Osteoblast (primary cell): ENCODE measurements at regions not wholly inside any gene's neighbourhood (a gene's known extent, or its start where the extent isn't known, plus 50 kb on each side); places are given as distances from the start of the nearest gene placed in this dataset.

Source experiments
- DNase-seq: peaks from one replicate; pipeline ENCODE4 v3.0.0; 2011; ENCODE audit warnings: low spot score, mixed read lengths; ENCODE audit not compliant: insufficient read length; ENCODE audit errors: missing footprints
- H2AFZ ChIP-seq: 2 replicates; pipeline ENCODE4 v1.6.0; 2011; ENCODE audit warnings: mild to moderate bottlenecking, low read length
- H3K27ac ChIP-seq: 2 replicates; pipeline ENCODE4 v1.5.1; 2011; ENCODE audit warnings: mild to moderate bottlenecking, low read depth, low read length, moderate library complexity
- H3K27me3 ChIP-seq: 2 replicates; pipeline ENCODE4 v1.6.0; 2012; ENCODE audit warnings: mild to moderate bottlenecking, control low read depth, inconsistent platforms, low read length, moderate library complexity; ENCODE audit not compliant: insufficient read depth
- H3K36me3 ChIP-seq: 2 replicates; pipeline ENCODE4 v1.5.1; 2011; ENCODE audit warnings: mild to moderate bottlenecking, low read length, control low read depth, moderate library complexity; ENCODE audit not compliant: insufficient read depth
- H3K4me1 ChIP-seq: 2 replicates; pipeline ENCODE4 v1.5.1; 2011; ENCODE audit warnings: mild to moderate bottlenecking, low read length, control low read depth, moderate library complexity; ENCODE audit not compliant: insufficient read depth
- H3K4me2 ChIP-seq: 2 replicates; pipeline ENCODE4 v1.6.0; 2011; ENCODE audit warnings: mild to moderate bottlenecking, low read length; ENCODE audit not compliant: insufficient read depth
- H3K4me3 ChIP-seq: fragments of 200-600 bp; sonication (generic); 3 replicates; pipeline ENCODE4 v1.5.1; 2012; ENCODE audit warnings: mild to moderate bottlenecking, low read length, inconsistent platforms; ENCODE audit not compliant: insufficient read depth
- H3K79me2 ChIP-seq: 2 replicates; pipeline ENCODE4 v1.6.0; 2012; ENCODE audit warnings: mild to moderate bottlenecking, low read length, control low read depth, inconsistent platforms; ENCODE audit not compliant: insufficient read depth
- H3K9me3 ChIP-seq: 2 replicates; pipeline ENCODE4 v1.5.1; 2011; ENCODE audit warnings: low read depth, low read length, control low read depth
- H4K20me1 ChIP-seq: 2 replicates; pipeline ENCODE4 v1.6.0; 2012; ENCODE audit warnings: mild to moderate bottlenecking, low read length, control low read depth; ENCODE audit not compliant: insufficient read depth
- CTCF ChIP-seq: IDR thresholded peaks from 2 replicates; pipeline ENCODE4 v1.5.1; 2011; ENCODE audit warnings: mild to moderate bottlenecking, low read depth, low read length, moderate library complexity; ENCODE audit errors: extremely low read depth

GRCh38 chr10:64626924-64627323 lies 1105.7 kb downstream of the REEP3 start:
- Histone ChIP-seq H3K4me3 (no peak overlapping the region), H3K27ac (no peak overlapping the region), H3K4me2 (no peak overlapping the region), H3K36me3 (no peaks in the 10 kb centered on the region), H3K79me2 (no peaks in the 10 kb centered on the region), H2AFZ (no peak overlapping the region), H4K20me1 (no peaks in the 10 kb centered on the region), H3K4me1 (no peaks in the 10 kb centered on the region), H3K9me3 (peaks cover 3% of the 10 kb centered on the region), H3K27me3 (no peaks in the 10 kb centered on the region)
- TF ChIP-seq CTCF: no peak
- no peak for DNase-seq

GRCh38 chr10:64630534-64630933 lies 1109.3 kb downstream of the REEP3 start:
- no peak overlapping the region for H2AFZ ChIP-seq
- no peak for DNase-seq
- no peaks in the 10 kb centered on the region for H3K27me3 ChIP-seq
- H3K4me2 ChIP-seq: no peak overlapping the region
- H3K36me3 ChIP-seq: no peaks in the 10 kb centered on the region
- H4K20me1 ChIP-seq: no peaks in the 10 kb centered on the region
- no peak overlapping the region for H3K4me3 ChIP-seq
- no peaks in the 10 kb centered on the region for H3K4me1 ChIP-seq
- no peaks in the 10 kb centered on the region for H3K79me2 ChIP-seq
- no peak for TF ChIP-seq CTCF
- H3K27ac ChIP-seq: no peak overlapping the region
- H3K9me3 ChIP-seq: peaks cover 3% of the 10 kb centered on the region

- Histone ChIP-seq H3K27me3 (no peaks in the 10 kb centered on the region), H3K4me1 (no peaks in the 10 kb centered on the region), H3K9me3 (no peaks in the 10 kb centered on the region), H3K4me2 (no peak overlapping the region), H3K79me2 (no peaks in the 10 kb centered on the region), H2AFZ (no peak overlapping the region), H3K27ac (no peak overlapping the region), H4K20me1 (no peaks in the 10 kb centered on the region), H3K36me3 (no peaks in the 10 kb centered on the region), H3K4me3 (no peak overlapping the region)
- no peak for DNase-seq
- no peak for TF ChIP-seq CTCF
Observed at GRCh38 chr10:64635906-64636305, 1114.7 kb downstream of the REEP3 start.

GRCh38 chr10:64636461-64636860 lies 1115.3 kb downstream of the REEP3 start:
- TF ChIP-seq CTCF: no peak
- H3K4me3 ChIP-seq: no peak overlapping the region
- H3K9me3 ChIP-seq: no peaks in the 10 kb centered on the region
- no peaks in the 10 kb centered on the region for H3K4me1 ChIP-seq
- H3K79me2 ChIP-seq: no peaks in the 10 kb centered on the region
- H4K20me1 ChIP-seq: no peaks in the 10 kb centered on the region
- no peaks in the 10 kb centered on the region for H3K36me3 ChIP-seq
- DNase-seq: no peak
- H3K27ac ChIP-seq: no peak overlapping the region
- no peak overlapping the region for H3K4me2 ChIP-seq
- H2AFZ ChIP-seq: no peak overlapping the region
- no peaks in the 10 kb centered on the region for H3K27me3 ChIP-seq
